Naive thymus-derived CD4-positive, alpha-beta T cell (primary cell): ENCODE measurements at regions not wholly inside any gene's neighbourhood (a gene's known extent, or its start where the extent isn't known, plus 50 kb on each side); places are given as distances from the start of the nearest gene placed in this dataset.

ENCODE experiments used
- ATAC-seq: fragments of 150-1000 bp; cut with Tn5 transposase; 2 replicates; pipeline ENCODE4 v1.10.0; 2021; ENCODE audit warnings: mild to moderate bottlenecking, moderate library complexity
- CTCF ChIA-PET: fragments of 350-600 bp; sonication (Branson Sonifier 250); formaldehyde crosslinking; loops from one replicate; lab custom pipeline; 2021; ENCODE audit warnings: antibody characterized with exemption; lab: Charles Lee
- POLR2A ChIA-PET: fragments of 350-600 bp; sonication (Branson Sonifier 250); formaldehyde crosslinking; loops from one replicate; lab custom pipeline; 2021; ENCODE audit warnings: antibody characterized with exemption, inconsistent platforms; lab: Charles Lee
- DNase-seq, 9 donors: peaks; one replicate each; pipeline versions ENCODE4 v3.0.0 to v3.0.0-alpha.2; 2020 to 2022; ENCODE audit warnings: mixed read lengths in 1 of 9
- H3K27ac ChIP-seq: one replicate; pipeline ENCODE4 v1.7.0; 2013; ENCODE audit warnings: mild to moderate bottlenecking, low read depth, low read length, moderate library complexity
- H3K27me3 ChIP-seq, 2 donors: one replicate each; pipeline ENCODE4 v1.7.0; 2013; ENCODE audit warnings: low read length in 2 of 2, mild to moderate bottlenecking in 2 of 2, moderate library complexity in 2 of 2; ENCODE audit not compliant: control insufficient read depth in 2 of 2, insufficient read depth in 2 of 2
- H3K36me3 ChIP-seq, 3 experiments: 1 replicate in 2 of 3; 2 replicates in 1 of 3; pipeline ENCODE4 v1.7.0; 2013; ENCODE audit warnings: low read length in 3 of 3, mild to moderate bottlenecking in 3 of 3, moderate library complexity in 1 of 3; ENCODE audit not compliant: insufficient read depth in 3 of 3, control insufficient read depth in 2 of 3
- H3K4me1 ChIP-seq, 2 donors: one replicate each; pipeline ENCODE4 v1.7.0; 2013; ENCODE audit warnings: low read length in 2 of 2, mild to moderate bottlenecking in 2 of 2, moderate library complexity in 1 of 2; ENCODE audit not compliant: control insufficient read depth in 2 of 2, insufficient read depth in 2 of 2
- H3K4me3 ChIP-seq: 2 replicates; pipeline ENCODE4 v1.7.0; 2013; ENCODE audit warnings: mild to moderate bottlenecking, low read length
- H3K9me3 ChIP-seq, 3 experiments: 1 replicate in 2 of 3; 2 replicates in 1 of 3; pipeline ENCODE4 v1.7.0; 2013; ENCODE audit warnings: low read length in 3 of 3; ENCODE audit not compliant: control insufficient read depth in 2 of 3
- H3K27ac Mint-ChIP-seq, 9 donors: one replicate each; pipeline ENCODE4 v1.8.0; 2020 to 2022; ENCODE audit warnings: mixed read lengths in 9 of 9, mild to moderate bottlenecking in 8 of 9, moderate library complexity in 5 of 9, inconsistent platforms in 2 of 9
- H3K27me3 Mint-ChIP-seq, 5 donors: one replicate each; pipeline ENCODE4 v1.8.0; 2021 to 2022; ENCODE audit warnings: mixed read lengths in 5 of 5, mild to moderate bottlenecking in 1 of 5
- H3K36me3 Mint-ChIP-seq, 5 donors: one replicate each; pipeline ENCODE4 v1.8.0; 2020 to 2022; ENCODE audit warnings: mixed read lengths in 5 of 5, mild to moderate bottlenecking in 3 of 5, inconsistent platforms in 1 of 5
- H3K4me1 Mint-ChIP-seq, 7 donors: one replicate each; pipeline ENCODE4 v1.8.0; 2020 to 2022; ENCODE audit warnings: mixed read lengths in 7 of 7, mild to moderate bottlenecking in 3 of 7, inconsistent platforms in 1 of 7
- H3K4me3 Mint-ChIP-seq, 10 donors: one replicate each; pipeline ENCODE4 v1.8.0; 2020 to 2022; ENCODE audit warnings: mild to moderate bottlenecking in 10 of 10, mixed read lengths in 10 of 10, moderate library complexity in 6 of 10, inconsistent platforms in 2 of 10
- H3K9me3 Mint-ChIP-seq, 11 donors: one replicate each; pipeline ENCODE4 v1.8.0; 2020 to 2022; ENCODE audit warnings: mixed read lengths in 11 of 11, mild to moderate bottlenecking in 4 of 11, inconsistent platforms in 1 of 11, moderate library complexity in 1 of 11
- intact Hi-C, 2 donors: fragments of 100-400 bp; cut with micrococcal nuclease; formaldehyde crosslinking; loops; one replicate each; pipeline ENCODE4 v1.15.1; 2023

GRCh38 chr7:111676167-111676566 is 113.9 kb upstream of the IMMP2L start:
- H3K27me3 Mint-ChIP-seq: peaks cover 4 to 21% (median 7%) of the 10 kb centered on the region in 5 donors
- H3K9me3 Mint-ChIP-seq: no peaks in the 10 kb centered on the region
- Histone ChIP-seq H3K27ac (no peak overlapping the region), H3K9me3 (no peaks in the 10 kb centered on the region), H3K27me3 (no peaks in the 10 kb centered on the region), H3K36me3 (no peaks in the 10 kb centered on the region), H3K4me1 (no peaks in the 10 kb centered on the region), H3K4me3 (no peak overlapping the region)
- DNase-seq (no peak), ATAC-seq (no peak)
- H3K4me1 Mint-ChIP-seq: no peaks in the 10 kb centered on the region
- CTCF ChIA-PET: no interaction called here
- H3K27ac Mint-ChIP-seq: no peak overlapping the region
- no peak overlapping the region for H3K4me3 Mint-ChIP-seq
- intact Hi-C loops: no loop called here
- no peaks in the 10 kb centered on the region for H3K36me3 Mint-ChIP-seq
- POLR2A ChIA-PET: no interaction called here

- no peaks in the 10 kb centered on the region for H3K36me3 ChIP-seq
- no peaks in the 10 kb centered on the region for H3K36me3 Mint-ChIP-seq
- peaks cover 4 to 27% (median 9%) of the 10 kb centered on the region in 5 donors for H3K27me3 Mint-ChIP-seq
- no peak for DNase-seq
- no peak for ATAC-seq
- POLR2A ChIA-PET: no interaction called here
- CTCF ChIA-PET: no interaction called here
- no peaks in the 10 kb centered on the region for H3K9me3 ChIP-seq
- no peak overlapping the region for H3K27ac ChIP-seq
- H3K27me3 ChIP-seq: no peaks in the 10 kb centered on the region
- no peaks in the 10 kb centered on the region for H3K9me3 Mint-ChIP-seq
- H3K4me3 ChIP-seq: no peak overlapping the region
- no peak overlapping the region for H3K27ac Mint-ChIP-seq
- no peaks in the 10 kb centered on the region for H3K4me1 Mint-ChIP-seq
- H3K4me1 ChIP-seq: no peaks in the 10 kb centered on the region
- H3K4me3 Mint-ChIP-seq: no peak overlapping the region
- intact Hi-C loops: no loop called here
Measured at GRCh38 chr7:111672901-111673300, 110.6 kb upstream of the IMMP2L start.

- H3K27me3 ChIP-seq: no peaks in the 10 kb centered on the region
- H3K9me3 ChIP-seq: no peaks in the 10 kb centered on the region
- intact Hi-C loops: no loop called here
- ChIA-PET POLR2A (no interaction called here), CTCF (no interaction called here)
- no peaks in the 10 kb centered on the region for H3K36me3 Mint-ChIP-seq
- H3K4me3 Mint-ChIP-seq: no peak overlapping the region
- no peak overlapping the region for H3K27ac Mint-ChIP-seq
- DNase-seq: no peak
- H3K4me3 ChIP-seq: no peak overlapping the region
- H3K4me1 Mint-ChIP-seq: no peaks in the 10 kb centered on the region
- no peaks in the 10 kb centered on the region for H3K36me3 ChIP-seq
- H3K27me3 Mint-ChIP-seq: peaks cover 4 to 29% (median 9%) of the 10 kb centered on the region in 5 donors
- H3K9me3 Mint-ChIP-seq: no peaks in the 10 kb centered on the region
- no peaks in the 10 kb centered on the region for H3K4me1 ChIP-seq
- no peak for ATAC-seq
- no peak overlapping the region for H3K27ac ChIP-seq
Measured at GRCh38 chr7:111671927-111672326, 109.6 kb upstream of the IMMP2L start.

GRCh38 chr7:111668711-111669110 is 106.4 kb upstream of the IMMP2L start:
- Histone ChIP-seq H3K27me3 (no peaks in the 10 kb centered on the region), H3K36me3 (no peaks in the 10 kb centered on the region), H3K4me1 (no peaks in the 10 kb centered on the region), H3K27ac (no peak overlapping the region), H3K9me3 (no peaks in the 10 kb centered on the region), H3K4me3 (no peak overlapping the region)
- H3K36me3 Mint-ChIP-seq: no peaks in the 10 kb centered on the region
- ATAC-seq: no peak
- CTCF ChIA-PET: no interaction called here
- H3K27ac Mint-ChIP-seq: no peak overlapping the region
- H3K4me3 Mint-ChIP-seq: no peak overlapping the region
- peaks cover 1 to 39% (median 9%) of the 10 kb centered on the region in 5 donors for H3K27me3 Mint-ChIP-seq
- peaks cover 0 to 4% (median 0%) of the 10 kb centered on the region in 11 donors for H3K9me3 Mint-ChIP-seq
- no peak for DNase-seq
- intact Hi-C loops: no loop called here
- POLR2A ChIA-PET: no interaction called here
- peaks cover 0 to 2% (median 0%) of the 10 kb centered on the region in 7 donors for H3K4me1 Mint-ChIP-seq

GRCh38 chr7:111667488-111667887 is 105.2 kb upstream of the IMMP2L start:
- Histone ChIP-seq H3K4me3 (no peak overlapping the region), H3K4me1 (no peaks in the 10 kb centered on the region), H3K9me3 (no peaks in the 10 kb centered on the region), H3K27ac (no peak overlapping the region), H3K36me3 (no peaks in the 10 kb centered on the region), H3K27me3 (no peaks in the 10 kb centered on the region)
- ChIA-PET POLR2A (no interaction called here), CTCF (no interaction called here)
- intact Hi-C loops: no loop called here
- Mint-ChIP-seq H3K4me3 (no peak overlapping the region), H3K4me1 (peaks cover 0 to 2% (median 0%) of the 10 kb centered on the region in 7 donors), H3K27ac (no peak overlapping the region), H3K27me3 (peaks cover 0 to 27% (median 0%) of the 10 kb centered on the region in 5 donors), H3K36me3 (no peaks in the 10 kb centered on the region), H3K9me3 (peaks cover 0 to 4% (median 0%) of the 10 kb centered on the region in 11 donors)
- no peak for DNase-seq
- ATAC-seq: no peak

- Histone ChIP-seq H3K9me3 (no peaks in the 10 kb centered on the region), H3K4me1 (no peaks in the 10 kb centered on the region), H3K36me3 (no peaks in the 10 kb centered on the region), H3K27ac (no peak overlapping the region), H3K27me3 (no peaks in the 10 kb centered on the region), H3K4me3 (no peak overlapping the region)
- Mint-ChIP-seq H3K4me3 (no peak overlapping the region), H3K36me3 (no peaks in the 10 kb centered on the region), H3K27ac (no peak overlapping the region), H3K4me1 (peaks cover 0 to 2% (median 0%) of the 10 kb centered on the region in 7 donors), H3K9me3 (peaks cover 0 to 5% (median 0%) of the 10 kb centered on the region in 11 donors), H3K27me3 (peaks cover 0 to 19% (median 0%) of the 10 kb centered on the region in 5 donors)
- ChIA-PET POLR2A (no interaction called here), CTCF (no interaction called here)
- ATAC-seq (no peak), DNase-seq (no peak)
- intact Hi-C loops: no loop called here
Measured at GRCh38 chr7:111666260-111666659, 104.0 kb upstream of the IMMP2L start.

GRCh38 chr7:111663771-111664170 is 101.5 kb upstream of the IMMP2L start:
- Mint-ChIP-seq H3K27me3 (peaks cover 0 to 12% (median under 1%) of the 10 kb centered on the region in 5 donors), H3K27ac (no peak overlapping the region), H3K4me3 (no peak overlapping the region), H3K36me3 (no peaks in the 10 kb centered on the region), H3K9me3 (peaks cover 0 to 7% (median 0%) of the 10 kb centered on the region in 11 donors), H3K4me1 (peaks cover 0 to 2% (median 0%) of the 10 kb centered on the region in 7 donors)
- no peak for ATAC-seq
- DNase-seq: no peak
- no peak overlapping the region for H3K4me3 ChIP-seq
- H3K9me3 ChIP-seq: no peaks in the 10 kb centered on the region
- no peaks in the 10 kb centered on the region for H3K27me3 ChIP-seq
- ChIA-PET POLR2A (no interaction called here), CTCF (no interaction called here)
- intact Hi-C loops: no loop called here
- no peak overlapping the region for H3K27ac ChIP-seq
- H3K36me3 ChIP-seq: no peaks in the 10 kb centered on the region
- H3K4me1 ChIP-seq: no peaks in the 10 kb centered on the region
